ENCODE measurements at regions not wholly inside any gene's neighbourhood (a gene's known extent, or its start where the extent isn't known, plus 50 kb on each side); places are given as distances from the start of the nearest gene placed in this dataset.

DNA sequence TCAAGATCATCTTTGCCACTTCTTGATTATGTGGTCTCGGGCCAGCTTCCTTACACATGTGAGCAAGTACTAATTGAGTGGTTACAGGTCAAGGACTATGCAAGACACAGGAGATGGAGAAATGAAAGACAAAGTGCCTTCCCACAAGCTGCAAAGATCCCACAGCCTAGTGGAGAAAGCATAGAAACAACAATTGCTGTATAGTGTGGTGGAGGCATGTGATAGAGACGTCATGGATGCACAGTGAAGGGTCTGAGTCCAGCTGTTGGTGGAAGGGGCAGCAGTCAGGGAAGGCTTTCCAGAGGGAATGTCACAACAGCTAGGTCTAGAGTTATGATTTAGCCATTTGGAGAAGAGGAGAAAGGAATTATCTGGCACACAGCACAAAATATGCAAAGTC is 210.6 kb downstream of the KDR start:
- no peak for DNase-seq

- no peak for DNase-seq
Measured at GRCh38 chr4:54913751-54914526, 211.5 kb downstream of the KDR start.

DNA sequence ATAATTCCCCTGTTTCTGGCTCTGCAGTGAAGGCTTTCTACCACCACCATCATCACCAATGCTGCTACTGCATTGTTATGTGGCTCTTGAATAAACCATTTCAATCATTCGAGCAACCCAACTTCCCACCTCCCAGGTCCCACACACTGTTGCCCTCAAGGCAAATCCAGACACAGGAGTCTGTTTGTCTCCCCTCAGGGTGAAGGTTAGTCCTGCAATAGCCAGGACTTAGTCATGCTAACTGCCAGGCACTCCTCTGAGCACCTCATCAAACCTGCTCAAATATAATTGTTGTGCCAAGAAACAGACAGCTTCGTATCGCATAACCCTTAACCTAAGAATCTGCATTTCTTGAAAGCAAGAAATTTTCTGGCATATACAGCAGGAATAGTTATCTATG is 213.2 kb downstream of the KDR start:
- no peak for DNase-seq

GRCh38 chr4:54909961-54910360 is 215.4 kb downstream of the KDR start:
- DNase-seq, result no peak

- DNase-seq, result no peak
Measured at GRCh38 chr4:54908763-54909162, 216.6 kb downstream of the KDR start.

DNA sequence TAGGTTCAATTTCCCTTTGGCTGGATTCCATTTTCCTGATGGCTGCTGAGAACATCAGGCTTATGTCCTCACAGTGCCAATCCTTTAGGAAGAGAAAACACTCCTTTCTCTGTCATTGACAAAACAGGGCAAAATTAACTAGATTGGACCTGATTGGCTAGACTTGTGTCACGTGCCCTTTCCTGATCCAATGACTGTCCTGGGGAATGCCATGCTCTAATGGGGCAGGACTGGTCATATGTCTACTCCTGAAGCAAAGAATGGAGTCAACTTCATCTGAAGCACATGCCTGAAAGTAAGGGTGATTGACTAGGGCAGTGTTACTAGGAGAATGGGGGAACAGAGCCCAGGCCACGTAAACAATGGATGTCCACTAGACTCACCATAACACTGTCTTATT is 220.4 kb downstream of the KDR start:
- no peak for DNase-seq

- no peak for DNase-seq
Measured at GRCh38 chr4:54902976-54903375, 222.4 kb downstream of the KDR start.

- DNase-seq, result no peak
Measured at GRCh38 chr4:54902271-54902670, 223.1 kb downstream of the KDR start.

DNA sequence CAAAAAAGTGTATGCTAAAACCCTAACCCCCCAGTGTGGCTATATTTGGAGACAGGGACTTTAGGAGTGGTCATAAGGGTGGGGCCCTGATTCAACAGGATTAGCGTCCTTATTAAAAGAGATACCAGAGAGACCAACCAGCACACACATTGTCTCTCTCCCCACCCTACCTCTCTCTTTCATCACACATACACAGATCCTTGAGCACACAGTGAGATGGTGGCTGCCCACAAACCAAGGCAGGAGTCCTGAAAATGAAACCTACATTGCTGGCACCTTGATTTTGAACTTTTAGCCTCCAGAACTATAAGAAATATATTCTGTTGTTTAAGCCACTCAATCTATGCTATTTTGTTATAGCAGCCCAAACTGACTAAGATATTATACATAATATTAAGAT is 224.2 kb downstream of the KDR start:
- DNase-seq, result no peak

- DNase-seq, result no peak
Measured at GRCh38 chr4:54898656-54899340, 226.6 kb downstream of the KDR start.

GRCh38 chr4:54898056-54898562 is 227.3 kb downstream of the KDR start:
- DNase-seq, result no peak

DNA sequence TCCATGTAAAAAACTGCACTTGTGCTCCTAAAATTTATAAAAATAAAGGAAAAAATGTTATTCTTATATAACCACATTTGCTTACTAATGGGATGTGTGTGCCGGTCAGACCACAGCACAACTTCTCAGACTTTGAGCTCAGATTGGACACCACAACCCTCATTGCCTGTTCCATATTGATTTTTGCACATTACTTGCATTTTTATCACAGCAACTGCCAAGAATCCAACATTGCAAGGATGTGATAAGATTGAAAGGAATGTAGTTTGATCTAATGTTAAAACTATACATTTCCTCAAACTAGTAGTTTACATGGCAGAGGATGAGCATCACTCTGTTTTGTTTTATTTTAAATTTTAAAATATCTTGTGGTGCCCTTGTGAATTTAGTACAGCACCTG is 227.8 kb downstream of the KDR start:
- DNase-seq, result no peak

GRCh38 chr4:54882616-54883015 is 224.9 kb downstream of the KIT start:
- DNase-seq, result no peak

DNA sequence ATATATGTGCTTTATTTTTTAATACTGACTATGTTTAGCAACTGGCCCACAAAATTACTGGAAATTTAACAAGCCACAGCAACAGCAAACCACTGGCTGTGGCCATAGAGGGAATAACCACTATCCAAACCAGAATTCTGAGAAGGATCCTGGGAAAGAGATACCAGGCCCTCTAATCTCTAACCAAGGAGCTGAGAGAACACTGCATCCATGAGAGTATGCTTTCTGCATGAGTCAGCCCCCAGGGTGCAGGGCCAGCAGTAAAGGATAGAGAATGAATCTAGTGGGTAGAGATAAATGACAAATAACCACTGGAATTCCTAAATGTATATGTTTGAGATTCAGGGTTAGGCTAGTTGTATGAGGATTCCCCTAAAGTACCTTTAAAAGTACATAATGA is 221.8 kb downstream of the KIT start:
- DNase-seq, result no peak

DNA sequence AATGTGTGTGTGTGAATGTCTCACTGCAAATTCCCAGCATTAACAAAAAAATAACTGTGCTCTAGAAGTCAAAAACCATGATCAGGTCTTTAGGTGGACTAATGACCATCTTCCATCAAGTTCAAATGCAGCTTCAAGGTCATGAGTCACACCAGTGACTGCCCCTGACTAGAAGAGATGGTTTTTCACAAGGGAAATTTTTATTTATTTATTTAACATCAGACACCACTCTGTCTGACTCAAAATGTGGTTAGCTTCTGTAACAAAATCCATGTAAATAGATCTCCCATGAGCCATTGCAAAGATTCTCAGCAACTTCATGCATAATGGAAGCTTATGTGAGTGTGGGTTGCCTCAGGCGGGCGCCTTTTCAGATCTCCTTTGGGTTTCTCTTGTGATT is 219.2 kb downstream of the KIT start:
- DNase-seq, result no peak

DNA sequence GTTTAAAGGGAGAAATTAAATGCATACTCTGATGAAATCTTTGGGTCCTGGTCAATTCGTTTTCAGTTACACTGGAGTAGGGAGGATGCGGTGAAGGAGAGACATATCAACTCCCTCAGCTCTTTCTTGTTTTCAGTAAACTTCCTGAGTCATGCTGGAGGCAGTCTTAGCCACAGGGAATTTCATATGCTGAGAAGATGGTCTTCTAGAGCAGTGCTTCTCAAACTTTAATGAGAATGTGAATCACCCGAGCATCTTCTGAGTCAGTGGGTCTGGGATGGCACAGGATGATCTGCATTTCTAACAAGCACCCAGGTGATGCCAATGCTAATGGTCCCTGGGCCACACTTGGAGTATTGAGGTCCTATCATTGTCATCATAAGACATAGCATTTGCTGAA is 214.5 kb downstream of the KIT start:
- DNase-seq, result no peak

DNA sequence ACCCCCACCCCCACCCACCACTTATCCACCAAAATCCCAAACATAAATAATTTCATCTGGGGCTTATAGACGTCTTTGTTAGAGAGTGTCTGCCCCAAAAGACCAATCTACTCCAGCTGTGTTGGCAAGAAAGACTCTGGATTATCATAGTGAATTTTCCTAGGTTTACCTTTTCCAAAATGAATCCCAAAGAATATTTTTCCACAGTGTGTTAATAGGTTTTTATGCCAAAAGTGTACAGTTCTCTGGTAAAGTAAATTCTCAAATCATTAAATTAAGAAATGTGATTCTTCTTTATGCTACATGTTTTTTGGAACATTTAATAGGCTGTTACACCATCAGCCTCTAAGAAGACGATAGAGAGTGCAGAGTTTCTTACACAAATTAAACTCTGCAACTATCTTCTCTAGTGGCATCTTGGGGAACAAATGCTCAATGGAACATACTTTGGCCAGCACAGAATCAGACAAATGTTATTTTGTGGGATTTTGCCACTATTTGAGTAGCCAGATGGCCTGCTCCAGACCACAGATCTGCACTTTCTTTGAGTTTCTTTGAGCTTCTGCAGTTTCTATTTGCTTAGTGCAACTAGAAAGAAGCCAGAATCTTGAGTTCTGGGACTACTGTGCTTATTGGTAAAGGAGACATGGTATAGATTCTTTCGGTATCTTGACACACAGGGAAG is 206.0 kb downstream of the KIT start:
- no peak for DNase-seq

GRCh38 chr4:54861201-54861600 is 203.4 kb downstream of the KIT start:
- DNase-seq, result no peak

GRCh38 chr4:54855191-54855854 is 197.6 kb downstream of the KIT start:
- DNase-seq, result no peak

GRCh38 chr4:54852602-54853001 is 194.8 kb downstream of the KIT start:
- no peak for DNase-seq

DNA sequence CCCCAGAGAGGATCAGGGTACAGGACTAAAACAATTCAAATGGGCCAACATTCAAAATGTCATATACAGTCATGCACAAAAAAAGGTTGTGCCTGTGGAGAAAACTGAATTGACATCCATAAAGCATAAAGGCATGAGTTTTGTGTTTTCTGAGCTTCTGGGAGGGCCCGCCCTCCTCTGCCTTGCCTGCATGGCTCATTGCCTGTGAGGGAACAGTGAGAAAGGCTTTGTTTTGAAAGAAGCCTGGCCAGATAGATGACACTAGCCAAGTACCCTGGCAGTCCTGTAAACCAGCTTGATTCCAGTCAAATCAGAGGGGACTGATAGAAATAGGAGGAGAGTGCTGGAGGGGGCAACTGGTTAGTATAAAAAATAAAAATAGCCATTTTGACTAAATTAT is 194.3 kb downstream of the KIT start:
- DNase-seq, result no peak

GRCh38 chr4:54844911-54845310 is 187.2 kb downstream of the KIT start:
- no peak for DNase-seq

- DNase-seq, result no peak
Measured at GRCh38 chr4:54843946-54844345, 186.2 kb downstream of the KIT start.

All from NCI-H1092 (cell line).